Renal cortex interstitium (tissue), 11 donors: ENCODE measurements at regions not wholly inside any gene's neighbourhood (a gene's known extent, or its start where the extent isn't known, plus 50 kb on each side); places are given as distances from the start of the nearest gene placed in this dataset.

Source experiments
- DNase-seq, 11 donors: peaks; one replicate each; pipeline ENCODE4 v3.0.0-alpha.2; 2013; ENCODE audit warnings: low read depth in 9 of 11, low spot score in 4 of 11; ENCODE audit errors: extremely low read depth in 1 of 11

GRCh38 chr1:232285138-232285537 lies 344.8 kb downstream of the SIPA1L2 start:
- DNase-seq, result no peak

- DNase-seq, result peak in 1 of 11 donors; percentile 10
Measured at GRCh38 chr1:232283864-232284263, 346.1 kb downstream of the SIPA1L2 start.

DNA sequence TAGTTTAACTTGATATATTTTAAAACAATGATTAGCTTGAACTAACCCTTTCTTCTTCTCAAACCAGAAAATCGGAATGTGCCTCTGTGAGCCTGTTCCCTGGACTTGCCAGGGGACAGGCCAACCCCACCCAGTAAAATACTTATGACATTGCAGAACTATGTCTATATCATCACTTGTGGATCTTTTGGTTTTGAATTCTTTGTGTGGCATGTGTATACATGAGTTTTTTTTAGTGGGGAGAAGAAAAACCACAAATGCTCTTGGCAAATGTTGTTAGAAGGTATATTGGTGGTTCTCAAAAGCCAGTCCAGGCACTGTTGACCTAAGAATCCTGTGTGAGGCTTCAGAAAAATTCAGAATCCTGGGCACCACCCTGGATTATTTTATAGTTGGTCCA lies 347.4 kb downstream of the SIPA1L2 start:
- DNase-seq, result no peak

DNA sequence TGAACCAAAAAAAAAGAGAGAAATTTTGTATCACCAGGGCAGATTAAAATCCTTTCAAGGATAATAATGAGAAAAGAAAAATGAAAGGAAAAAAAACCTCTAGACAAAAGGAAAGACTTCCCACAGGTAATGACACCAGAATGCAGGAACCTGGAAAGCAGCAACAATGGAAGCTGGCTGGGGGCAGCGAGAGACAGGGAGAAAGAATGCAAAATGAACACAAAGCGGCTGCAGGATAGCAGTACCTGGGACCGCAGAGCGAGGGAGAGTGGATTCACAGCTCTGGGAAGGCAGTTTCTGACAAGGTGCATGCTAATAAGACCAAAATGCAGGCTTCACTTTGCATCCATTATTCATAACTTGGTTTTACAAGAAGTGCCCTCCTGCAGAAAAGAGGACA lies 349.0 kb downstream of the SIPA1L2 start:
- no peak for DNase-seq

- no peak for DNase-seq
Measured at GRCh38 chr1:232279909-232280400, 350.0 kb downstream of the SIPA1L2 start.

DNA sequence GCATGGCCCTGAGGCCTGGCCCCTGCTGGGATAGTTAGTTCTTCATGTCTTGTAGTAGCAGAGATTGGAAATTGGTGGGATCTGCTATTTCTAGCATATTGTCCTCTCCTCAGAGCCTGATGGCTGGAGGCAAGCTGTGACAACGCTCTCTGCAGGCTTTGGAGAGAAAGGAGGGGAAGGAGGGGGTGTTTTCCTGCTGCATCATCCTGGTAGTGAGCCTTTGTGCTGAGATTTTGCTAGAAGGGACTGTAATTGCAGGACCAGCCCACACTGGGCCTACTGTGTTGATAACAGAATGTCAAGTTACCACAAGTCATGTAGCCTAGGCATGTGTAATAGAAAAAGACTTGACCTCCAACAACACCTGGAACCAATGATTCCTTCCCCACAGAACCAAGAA lies 351.0 kb downstream of the SIPA1L2 start:
- DNase-seq, result no peak

- no peak for DNase-seq
Measured at GRCh38 chr1:232276651-232277050, 353.3 kb downstream of the SIPA1L2 start.

DNA sequence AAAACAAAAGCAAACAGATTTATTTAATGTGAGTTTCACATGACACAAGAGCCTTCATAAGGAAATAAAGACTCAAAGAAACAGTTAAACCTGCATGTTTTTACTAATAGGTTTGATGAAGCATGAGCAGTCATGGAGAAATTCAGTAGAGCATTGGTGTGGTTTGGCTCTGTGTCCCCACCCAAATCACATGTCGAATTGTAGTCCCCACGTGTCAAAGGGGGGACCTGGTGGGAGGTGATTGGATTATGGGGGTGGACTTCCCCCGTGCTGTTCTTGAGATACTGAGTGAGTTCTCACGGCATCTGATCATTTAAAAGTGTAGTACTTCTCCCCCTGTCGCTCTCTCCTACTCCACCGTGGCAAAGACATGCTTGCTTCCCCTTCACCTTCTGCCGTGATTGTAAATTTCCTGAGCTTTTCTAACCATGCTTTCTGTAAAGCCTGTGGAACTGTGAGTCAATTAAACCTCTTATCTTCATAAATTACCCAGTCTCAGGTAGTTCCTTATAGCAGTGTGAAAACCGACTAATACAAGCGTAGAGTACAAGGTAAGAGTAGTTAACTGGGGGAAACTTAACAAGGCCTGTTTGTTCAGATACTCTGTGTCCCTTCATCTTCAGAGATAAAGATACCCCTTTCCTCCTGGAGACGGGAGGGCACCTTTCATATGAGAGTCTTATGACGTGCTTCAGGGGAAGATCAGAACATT lies 354.8 kb downstream of the SIPA1L2 start:
- DNase-seq, result peak in 1 of 11 donors; percentile 4

GRCh38 chr1:232274236-232274855 lies 355.6 kb downstream of the SIPA1L2 start:
- DNase-seq, result no peak

GRCh38 chr1:232273011-232273410 lies 356.9 kb downstream of the SIPA1L2 start:
- no peak for DNase-seq

GRCh38 chr1:232271991-232272589 lies 357.8 kb downstream of the SIPA1L2 start:
- DNase-seq, result no peak

- no peak for DNase-seq
Measured at GRCh38 chr1:232271299-232271698, 358.6 kb downstream of the SIPA1L2 start.

- DNase-seq, result no peak
Measured at GRCh38 chr1:232269988-232270387, 359.9 kb downstream of the SIPA1L2 start.

DNA sequence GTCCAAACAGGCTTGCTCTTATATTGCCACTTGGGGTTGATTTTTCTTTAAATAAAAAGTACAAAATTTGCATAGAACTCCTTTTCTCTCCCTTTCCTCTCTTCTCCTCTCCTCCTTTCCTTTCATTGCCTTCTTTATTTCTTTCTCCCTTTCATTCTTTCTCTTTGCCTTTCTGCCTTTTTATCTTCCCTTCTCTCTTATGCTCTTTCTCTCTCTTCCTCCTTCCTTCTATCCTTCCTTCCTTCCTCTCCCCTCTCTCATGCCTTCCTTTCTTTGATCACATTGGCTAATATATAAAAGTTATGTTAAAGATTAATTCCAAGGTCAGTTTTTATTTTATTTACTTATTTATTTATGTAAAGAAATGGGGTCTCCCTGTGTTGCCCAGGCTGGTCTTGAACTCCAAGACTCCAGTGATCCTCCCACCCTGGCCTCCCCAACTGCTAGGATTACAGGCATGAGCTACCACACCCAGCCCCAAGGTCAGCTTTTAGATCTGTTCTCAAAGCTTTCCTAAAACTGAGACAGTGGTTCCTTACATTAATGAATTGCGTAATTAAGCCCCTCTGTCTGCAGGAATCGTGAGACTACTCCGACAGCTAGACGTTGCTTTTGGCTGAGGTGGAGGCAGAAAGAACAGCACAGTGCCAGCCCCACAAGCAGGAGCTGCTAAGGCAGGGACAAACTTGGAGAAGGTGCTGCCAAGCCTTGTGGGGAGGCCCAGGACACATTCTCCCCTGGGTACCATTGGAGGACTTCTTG lies 361.9 kb downstream of the SIPA1L2 start:
- no peak for DNase-seq

- no peak for DNase-seq
Measured at GRCh38 chr1:232267092-232267836, 362.7 kb downstream of the SIPA1L2 start.

GRCh38 chr1:232263452-232263851 lies 366.5 kb downstream of the SIPA1L2 start:
- DNase-seq, result no peak

DNA sequence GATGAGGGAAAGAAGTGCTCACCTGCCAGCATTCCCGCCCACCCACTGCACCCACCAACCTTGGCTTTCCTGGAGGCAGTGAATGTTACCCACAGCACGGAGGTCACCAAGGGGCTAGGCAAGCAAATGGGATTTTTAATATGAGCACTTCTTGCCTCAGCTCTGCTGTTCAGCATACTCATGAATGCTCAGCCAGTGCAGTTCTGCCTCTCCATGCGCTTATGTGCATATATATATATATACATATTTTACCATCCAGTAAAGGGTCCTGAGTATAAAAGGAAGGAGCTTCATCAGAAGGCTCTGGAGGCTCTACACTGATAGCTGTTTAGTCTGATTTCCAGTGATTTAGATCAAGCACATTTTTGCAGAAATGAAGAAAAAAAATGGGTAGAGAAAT lies 366.9 kb downstream of the SIPA1L2 start:
- DNase-seq, result no peak

DNA sequence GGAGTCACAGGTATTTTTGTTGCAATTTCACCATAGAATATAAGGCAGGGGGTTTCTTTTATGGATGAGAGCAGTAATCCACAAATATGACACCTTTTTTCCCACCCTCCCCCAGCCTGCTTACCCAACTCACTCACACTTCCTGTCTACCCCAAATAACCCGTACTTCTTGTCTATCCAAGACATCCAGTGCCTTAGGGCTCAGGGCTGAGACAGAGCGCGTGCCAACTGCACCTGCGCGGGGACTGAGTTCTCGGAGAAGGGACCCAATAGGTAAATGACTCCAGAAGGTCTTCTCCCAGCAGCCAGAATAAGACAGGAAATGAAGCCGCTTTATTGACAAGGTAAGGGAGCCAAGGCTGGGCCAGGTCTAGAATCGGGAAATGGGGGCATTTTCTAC lies 369.1 kb downstream of the SIPA1L2 start:
- DNase-seq, result no peak

DNA sequence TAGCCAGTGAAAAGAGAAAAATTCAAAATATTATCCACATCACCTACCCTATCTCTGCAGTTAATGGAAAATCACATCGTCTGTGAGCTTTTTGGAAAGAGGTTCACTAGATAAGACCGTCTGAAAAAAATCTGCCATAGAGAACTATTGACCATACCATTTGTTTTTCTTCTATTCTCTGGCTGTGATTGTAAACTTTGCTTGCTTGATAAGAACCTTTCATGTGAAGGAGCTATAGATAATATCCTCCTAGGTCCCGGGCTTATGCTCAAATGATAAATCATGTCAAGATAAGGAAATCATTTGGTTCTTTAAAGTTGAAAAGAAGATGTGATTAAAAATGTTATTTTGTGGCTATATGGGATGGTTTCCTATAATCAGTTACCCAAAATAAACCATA lies 369.9 kb downstream of the SIPA1L2 start:
- DNase-seq, result no peak
